GM21447 (cell line): ENCODE measurements at regions not wholly inside any gene's neighbourhood (a gene's known extent, or its start where the extent isn't known, plus 50 kb on each side); places are given as distances from the start of the nearest gene placed in this dataset.

Experiments used
- ATAC-seq: cut with Tn5 transposase; IDR thresholded peaks from one replicate; pipeline ENCODE4 v1.9.1; 2021; ENCODE audit not compliant: unreplicated experiment

DNA sequence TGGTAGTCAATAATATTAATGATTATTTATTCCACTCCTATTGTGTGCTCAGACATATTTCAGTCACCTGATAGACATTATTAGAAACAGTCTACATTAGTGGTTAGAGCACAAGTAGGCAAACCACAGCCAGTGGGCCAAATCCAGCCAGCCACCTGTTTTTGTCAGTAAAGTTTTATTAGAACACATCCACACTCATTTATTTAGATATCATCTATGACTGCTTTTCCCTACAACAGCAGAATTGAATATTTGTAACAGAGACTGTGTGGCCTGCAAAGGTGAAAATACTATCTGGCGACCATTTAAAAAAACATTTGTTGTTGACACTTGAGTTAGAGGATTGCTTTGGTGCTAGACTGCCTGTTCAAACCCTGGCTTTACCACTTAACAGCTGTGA, 220.0 kb upstream of the ZFP64 start:
- ATAC-seq: no peak

- no peak for ATAC-seq
Observed at GRCh38 chr20:52410731-52411234, 219.2 kb upstream of the ZFP64 start.

DNA sequence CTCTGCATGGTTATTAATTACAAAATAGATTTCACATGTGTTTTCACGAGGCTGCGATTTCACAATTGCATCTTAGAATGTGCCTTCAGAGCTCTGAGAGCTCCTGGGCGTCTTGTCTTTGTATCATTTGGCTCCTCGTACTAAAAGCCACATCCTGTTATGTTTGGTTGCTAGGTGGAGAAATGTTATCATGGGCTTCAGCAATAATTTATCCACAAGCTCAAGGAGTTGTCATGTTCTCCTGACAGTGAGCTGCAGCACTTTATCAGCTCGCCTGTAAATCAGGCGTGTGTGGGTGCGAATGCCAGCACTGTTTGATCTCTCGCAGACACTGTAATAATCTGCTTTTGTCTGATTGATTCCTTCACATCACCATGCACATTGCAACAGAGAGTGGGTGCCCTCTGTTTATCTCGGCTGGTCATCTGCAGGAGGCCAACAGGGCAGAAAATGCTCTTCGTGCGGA, 218.6 kb upstream of the ZFP64 start:
- no peak for ATAC-seq

GRCh38 chr20:52405986-52406385, 214.4 kb upstream of the ZFP64 start:
- ATAC-seq: no peak

- ATAC-seq: peak; percentile 64
Observed at GRCh38 chr20:52405417-52405816, 213.8 kb upstream of the ZFP64 start.

GRCh38 chr20:52404671-52405070, 213.1 kb upstream of the ZFP64 start:
- ATAC-seq: no peak

DNA sequence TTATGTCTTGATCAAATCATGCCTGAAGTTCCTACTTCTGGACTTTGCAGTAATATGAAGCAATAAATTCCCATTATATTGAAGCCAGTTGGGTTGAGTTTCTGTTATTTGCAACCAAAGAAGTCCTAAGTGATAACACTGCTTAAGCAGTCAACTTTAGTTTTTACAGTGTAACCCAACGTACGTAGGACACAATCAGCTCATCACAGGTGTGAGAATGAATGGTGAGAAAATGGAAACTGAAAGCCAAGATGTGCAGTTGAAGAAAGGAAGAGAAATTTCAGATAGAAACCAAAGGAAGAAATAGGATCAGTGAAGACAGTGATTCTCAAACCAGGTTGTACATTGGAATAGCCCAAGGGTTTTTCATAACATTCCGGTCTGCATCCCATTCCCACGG, 211.4 kb upstream of the ZFP64 start:
- peak; percentile 51 for ATAC-seq

DNA sequence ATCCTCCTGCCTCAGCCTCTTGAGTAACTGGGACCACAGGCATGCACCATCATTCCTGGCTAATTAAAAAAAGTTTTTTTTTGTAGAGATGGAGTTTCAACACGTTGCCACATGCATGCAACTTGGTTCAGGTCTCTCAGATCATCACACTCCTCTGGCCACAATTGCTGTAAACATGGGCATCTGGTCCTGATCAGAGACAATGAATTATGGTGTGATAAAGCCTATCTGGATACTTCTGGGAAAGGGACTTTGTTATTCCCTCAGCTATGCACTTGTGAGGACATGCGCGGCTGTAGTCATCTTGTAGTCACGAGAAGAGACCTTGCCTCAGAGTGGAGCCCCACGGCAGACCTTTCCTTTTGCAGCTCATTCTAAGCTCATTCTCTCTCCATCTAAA, 210.9 kb upstream of the ZFP64 start:
- no peak for ATAC-seq

DNA sequence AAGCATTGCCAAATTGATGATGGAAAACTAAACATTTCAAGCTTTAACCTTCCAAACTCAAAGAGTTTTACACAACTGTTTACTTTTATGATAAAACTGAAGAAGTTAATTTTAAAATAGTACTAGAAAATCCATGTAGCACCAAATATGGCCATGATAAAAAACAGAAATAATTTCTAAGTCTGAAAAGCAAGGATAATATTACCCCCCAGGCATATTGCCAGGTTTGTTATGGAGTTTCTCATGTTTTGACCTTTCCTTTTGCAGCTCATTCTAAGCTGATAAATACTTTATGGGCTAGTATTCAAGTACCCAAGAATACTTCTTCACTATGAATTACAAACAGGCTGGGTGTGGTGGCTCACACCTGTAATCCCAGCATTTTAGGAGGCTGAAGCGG, 209.9 kb upstream of the ZFP64 start:
- no peak for ATAC-seq

GRCh38 chr20:52399352-52399751, 207.8 kb upstream of the ZFP64 start:
- ATAC-seq: no peak

DNA sequence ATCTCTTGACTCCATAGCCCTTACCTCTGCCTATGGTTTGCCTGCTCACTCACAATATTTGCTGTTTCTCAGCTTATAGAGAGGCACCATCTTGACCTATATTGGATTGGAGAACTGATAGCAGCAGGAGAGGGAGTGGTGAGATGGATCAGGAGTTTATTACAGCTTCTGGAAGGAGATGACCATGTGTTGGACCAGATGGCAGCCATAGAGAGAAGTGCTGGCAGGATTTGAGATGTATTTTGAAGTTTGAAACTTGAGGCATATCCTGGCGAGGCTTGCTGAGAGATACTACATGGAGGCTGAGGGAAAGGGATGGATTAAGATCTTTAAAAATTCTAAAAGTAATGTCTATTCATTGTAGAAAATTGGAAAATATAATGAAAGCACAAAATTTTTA, 198.0 kb upstream of the ZFP64 start:
- no peak for ATAC-seq

DNA sequence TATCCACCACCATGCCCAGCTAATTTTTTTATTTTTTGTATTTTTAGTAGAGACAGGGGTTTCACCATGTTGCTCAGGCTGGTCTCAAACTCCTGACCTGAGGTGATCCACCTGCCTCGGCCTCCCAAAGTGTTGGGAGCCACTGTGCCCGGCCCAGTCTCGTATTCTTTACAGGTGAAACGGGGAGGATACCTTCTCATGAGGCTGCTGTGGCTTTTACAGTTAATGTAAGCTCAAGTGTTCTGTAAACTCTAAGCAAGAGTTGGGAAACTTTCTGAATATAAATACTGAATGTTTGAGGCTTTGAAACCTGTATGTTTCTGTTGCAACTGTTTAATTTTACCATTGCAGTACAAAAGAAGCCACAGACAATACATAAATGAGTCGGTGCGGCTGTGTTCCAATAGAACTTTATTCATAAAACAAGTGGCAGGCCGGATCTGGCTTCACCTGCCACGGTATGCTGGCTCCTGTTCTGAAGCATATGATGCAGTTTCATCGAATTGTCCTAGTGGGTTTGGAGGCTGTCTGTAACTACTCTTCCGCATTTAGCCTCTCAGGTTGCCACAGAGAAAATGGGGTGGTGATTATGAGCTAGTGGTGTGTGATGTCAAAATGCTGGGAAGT, 192.5 kb upstream of the ZFP64 start:
- no peak for ATAC-seq

GRCh38 chr20:52382933-52383332, 191.4 kb upstream of the ZFP64 start:
- ATAC-seq: no peak

DNA sequence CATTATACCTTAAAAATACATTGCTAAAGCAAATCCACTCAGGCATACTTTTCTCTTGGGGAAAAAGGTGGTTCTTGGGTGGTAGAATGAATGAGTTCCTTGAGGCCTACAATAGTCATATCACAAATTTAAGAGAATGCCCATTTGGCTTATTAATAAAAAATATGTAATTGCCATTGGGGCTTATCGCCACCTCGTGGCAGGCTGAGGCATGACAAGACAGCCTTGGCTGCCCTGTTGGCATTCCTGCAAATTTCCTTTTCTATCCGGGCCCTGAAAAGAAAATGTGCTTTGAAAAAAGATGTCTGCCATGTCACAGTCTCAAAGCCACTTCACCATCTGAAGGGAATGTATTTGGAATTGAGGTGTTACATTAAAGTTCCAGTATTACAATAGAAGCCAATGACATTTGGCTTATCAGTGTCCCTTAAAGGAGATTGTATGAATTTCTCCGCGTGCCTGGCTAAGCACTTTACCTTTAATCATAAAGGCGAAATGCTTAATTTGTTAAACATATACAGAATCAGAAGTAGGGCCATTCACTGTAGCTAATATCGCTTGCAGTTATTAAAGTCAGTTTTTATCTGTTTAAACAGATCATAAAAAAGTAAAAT, 188.3 kb upstream of the ZFP64 start:
- no peak for ATAC-seq

DNA sequence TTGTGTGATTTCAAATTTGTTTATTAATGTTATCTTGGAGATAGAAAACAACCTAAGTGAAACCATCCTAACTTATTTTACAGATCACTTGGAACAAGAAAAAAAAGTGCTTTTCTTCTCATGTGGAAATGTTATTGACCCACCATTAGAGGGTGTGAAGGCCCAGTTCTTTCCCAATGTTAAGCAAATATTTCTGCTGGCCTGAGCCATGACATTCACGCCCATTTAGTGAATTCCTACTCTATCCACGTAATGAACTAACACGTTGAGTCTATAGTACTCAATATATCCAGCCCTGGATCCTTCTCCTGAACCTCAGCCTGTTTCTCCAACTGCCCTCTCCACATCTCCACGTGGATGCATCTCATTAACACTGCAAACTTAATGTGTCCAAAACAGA, 180.6 kb upstream of the ZFP64 start:
- ATAC-seq: no peak

- no peak for ATAC-seq
Observed at GRCh38 chr20:52365688-52366087, 174.1 kb upstream of the ZFP64 start.

DNA sequence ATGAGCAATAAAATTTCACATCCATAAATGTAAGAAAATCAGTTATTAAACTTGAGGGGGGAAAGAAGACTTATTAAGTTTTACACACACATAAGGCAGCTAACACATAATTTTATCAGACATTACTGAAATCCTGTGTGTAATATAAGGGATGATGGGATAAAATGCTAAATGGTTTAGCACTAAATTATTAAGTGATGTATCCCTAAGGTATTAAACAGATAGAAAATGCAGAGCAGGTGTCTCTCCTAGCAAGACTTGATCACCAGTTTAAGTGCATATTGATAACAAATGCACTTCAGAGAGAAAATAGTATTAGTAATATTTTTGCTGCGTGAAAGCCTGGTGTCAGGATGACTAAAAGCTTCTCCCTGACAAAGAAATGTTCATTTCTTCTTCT, 172.8 kb upstream of the ZFP64 start:
- ATAC-seq: no peak

DNA sequence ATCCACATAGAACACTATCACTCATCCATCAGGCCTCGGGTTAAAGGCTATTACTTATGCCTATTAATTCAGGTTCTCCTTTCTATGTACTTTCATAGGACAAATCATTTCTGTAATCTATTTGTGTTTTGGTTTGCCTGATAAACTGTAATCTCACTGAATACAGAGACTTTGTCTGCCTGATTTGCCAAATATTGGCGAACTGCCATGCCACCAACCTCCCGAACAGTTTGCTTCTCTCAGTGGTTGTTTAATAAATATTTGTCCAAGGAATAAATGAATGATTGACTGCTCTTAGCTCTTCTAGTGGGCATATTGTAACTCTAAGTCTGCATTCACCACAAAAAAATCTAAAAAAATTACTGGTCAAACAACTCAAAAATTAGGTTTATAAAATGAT, 170.1 kb upstream of the ZFP64 start:
- no peak for ATAC-seq

DNA sequence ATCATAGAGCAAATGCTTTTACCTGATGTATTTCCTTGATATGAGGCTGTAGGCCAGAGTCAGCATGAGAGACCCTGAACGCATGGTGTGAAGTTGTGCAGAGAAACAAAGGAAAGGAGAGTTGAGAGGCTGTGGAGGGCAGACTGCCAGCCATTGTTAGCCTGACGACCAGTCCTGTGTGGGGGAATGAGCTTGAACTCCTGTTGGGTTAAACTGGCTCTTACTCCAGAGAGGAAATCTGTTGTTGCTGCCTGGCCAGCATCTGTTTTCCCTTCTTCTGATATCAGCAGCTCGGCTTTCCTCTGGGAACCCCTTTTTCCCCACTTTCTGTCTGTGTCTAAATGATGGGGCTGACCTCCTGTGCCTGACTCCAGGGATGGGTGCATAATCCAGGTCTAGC, 158.2 kb upstream of the ZFP64 start:
- no peak for ATAC-seq

DNA sequence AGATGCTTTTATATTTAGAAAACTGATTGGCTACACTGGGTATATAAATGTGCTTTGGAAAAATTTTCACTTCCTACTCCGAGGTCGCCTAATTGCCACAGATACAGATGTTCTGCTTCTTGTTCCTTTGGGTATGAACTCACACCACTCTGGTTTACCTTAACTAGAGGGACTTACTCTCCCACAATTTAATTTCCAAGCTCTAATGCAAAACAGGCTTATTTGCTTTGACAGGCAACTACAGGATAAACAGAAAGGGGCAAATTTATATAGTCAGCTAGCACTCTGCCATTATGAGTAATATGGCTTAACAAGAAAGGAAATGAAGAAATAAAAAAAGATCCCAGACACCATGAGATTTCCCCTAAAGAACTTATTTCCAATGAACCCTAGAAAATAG, 156.9 kb upstream of the ZFP64 start:
- ATAC-seq: no peak

DNA sequence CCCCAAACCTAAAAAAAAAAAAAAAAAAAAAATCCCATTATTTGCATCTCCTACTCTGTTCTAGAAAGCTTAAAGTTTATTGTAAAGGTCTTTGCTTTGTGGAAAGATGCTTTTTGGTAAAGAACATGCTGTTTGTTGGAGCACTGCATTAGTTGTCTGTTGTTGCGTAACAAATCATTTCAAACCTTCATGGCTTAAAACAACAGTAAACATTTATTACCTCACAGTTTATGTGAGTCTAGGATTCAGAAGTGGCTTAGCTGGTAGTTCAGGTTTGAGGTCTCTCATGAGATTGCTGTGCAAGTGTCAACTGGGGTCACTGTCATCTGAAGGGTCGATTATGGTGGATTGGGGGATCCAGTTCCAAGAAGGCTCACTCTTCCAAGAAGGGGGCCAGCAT, 155.2 kb upstream of the ZFP64 start:
- no peak for ATAC-seq

- no peak for ATAC-seq
Observed at GRCh38 chr20:52342913-52343312, 151.3 kb upstream of the ZFP64 start.
